NCI-H2107 treated with DMSO at 0.1 percent for 48 hours (cell line): ENCODE measurements at regions not wholly inside any gene's neighbourhood (a gene's known extent, or its start where the extent isn't known, plus 50 kb on each side); places are given as distances from the start of the nearest gene placed in this dataset.
A peak's percentile ranks its signal among the peaks of the same experiment; 100 is the strongest.
"Not testable (repeated sequence)": the region's sequence is repeated elsewhere in the genome, so short reads cannot be mapped to it uniquely, and the experiment has no call there.

Experiments used
- DNase-seq: peaks from one replicate; lab custom pipeline; 2025; ENCODE audit not compliant: unreplicated experiment; lab: John Stamatoyannopoulos, UW

GRCh38 chr6:27854421-27854820 lies 57.8 kb downstream of the OR2B2 start:
- DNase-seq, result no peak

- DNase-seq, result no peak
Measured at GRCh38 chr6:27851440-27851839, 60.8 kb downstream of the OR2B2 start.

- not testable (repeated sequence) for DNase-seq
Measured at GRCh38 chr6:27849001-27849400, 63.2 kb downstream of the OR2B2 start.

DNA sequence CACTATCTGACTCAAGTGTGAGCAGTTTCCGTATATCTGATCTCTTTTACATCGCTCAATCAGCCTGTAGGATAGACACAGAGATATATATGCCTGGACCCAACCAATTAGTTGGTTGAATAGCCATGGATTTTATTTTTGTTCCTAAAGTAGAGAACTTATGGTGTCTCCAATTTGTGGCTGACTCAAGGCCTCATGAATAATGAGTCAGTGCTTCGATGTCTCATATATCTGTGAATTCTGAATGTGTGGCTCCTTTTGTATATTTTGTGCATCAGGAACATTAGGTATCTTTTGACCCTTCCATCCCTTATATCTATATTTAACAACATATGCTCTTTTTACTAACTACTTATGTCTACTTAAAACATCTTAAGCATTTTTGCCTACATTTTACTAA lies 64.5 kb downstream of the OR2B2 start:
- DNase-seq, result no peak

DNA sequence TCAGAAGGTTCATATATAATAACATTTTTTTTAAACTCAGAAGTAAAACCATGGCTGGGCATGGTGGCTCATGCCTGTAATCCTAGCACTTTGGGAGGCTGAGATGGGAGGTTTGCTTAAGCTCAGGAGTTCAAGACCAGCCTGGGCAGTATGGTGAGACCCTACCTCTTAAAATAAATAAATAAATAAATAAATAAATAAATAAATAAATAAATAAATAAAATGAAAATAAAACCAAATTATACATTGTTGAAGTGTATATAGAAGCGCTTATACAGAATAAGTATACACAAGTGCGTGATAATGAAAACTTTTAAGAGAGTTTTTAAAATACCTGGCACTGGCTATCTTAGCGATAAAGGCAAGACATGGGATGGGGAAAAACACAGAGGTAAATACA lies 71.6 kb downstream of the OR2B2 start:
- DNase-seq, result no peak

DNA sequence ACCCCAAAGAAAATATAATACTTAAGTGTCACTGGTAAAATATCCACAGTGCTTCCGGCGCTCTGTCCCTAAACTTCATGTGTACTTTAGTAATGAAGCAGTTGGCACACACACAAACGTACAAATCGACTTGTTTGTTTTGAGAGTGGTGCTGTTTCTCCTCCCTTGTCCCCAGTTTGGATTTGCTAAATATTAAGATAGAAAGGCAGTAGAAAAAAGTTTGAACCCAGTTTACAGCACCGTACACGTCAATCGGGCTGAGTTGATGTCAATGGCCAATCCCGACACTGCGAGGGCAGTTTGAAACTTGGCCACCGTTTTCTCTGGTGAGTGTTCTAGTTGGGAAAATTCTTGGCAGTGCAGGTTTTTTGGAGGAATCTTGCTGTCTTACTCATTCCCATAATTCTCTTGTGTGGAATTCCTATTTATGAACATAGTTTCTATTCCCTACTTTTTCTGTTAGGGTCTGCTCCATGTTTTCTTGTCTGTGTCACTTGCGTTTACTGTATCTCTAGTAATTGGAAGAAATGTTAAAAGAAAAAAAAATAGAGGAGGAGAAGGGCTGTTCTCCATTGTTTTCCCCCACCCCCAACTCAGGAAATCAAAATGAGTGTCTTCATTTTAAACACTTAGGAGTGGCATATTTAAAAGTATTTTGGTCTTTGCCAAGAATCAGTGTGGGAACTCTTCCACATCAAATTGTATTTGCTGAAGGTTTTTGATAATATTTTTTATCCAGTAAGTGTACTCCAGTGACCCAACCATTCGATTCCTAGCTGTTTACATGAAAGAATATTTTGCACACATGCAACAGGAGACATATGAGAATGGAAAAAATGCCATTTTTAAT lies 72.3 kb downstream of the OR2B2 start:
- no peak for DNase-seq

DNA sequence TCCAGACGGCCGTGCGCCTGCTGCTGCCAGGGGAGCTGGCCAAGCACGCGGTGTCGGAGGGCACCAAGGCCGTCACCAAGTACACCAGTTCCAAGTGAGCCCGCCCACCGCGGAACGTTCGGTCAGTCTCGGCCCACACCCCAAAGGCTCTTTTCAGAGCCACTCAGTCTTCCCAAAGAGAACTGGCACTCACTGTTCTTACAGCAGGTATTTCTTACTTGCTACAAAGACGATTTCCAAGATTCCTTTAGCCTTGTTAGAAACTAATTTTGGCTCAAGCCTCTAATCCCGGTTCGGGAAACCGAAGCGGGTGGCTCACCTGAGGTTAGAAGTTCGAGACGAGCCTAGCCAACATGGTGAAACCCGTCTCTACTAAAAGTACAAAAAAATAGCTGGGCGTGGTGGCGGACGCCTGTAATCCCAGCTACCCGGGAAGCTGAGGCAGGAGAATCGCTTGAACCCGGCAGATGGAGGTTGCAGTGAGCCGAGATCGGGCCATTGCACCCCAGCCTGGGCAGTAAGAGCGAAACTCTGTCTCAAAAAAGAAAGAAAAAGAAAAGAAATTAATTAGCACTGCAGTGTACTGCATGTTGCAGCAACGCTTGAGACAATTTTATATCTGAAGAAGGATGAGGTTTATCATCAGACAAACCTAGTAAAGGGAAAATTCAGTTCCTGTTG lies 73.1 kb downstream of the OR2B2 start:
- DNase-seq, result no peak

GRCh38 chr6:27838058-27838944 lies 73.9 kb downstream of the OR2B2 start:
- DNase-seq, result peak; percentile 85

GRCh38 chr6:27837625-27838057 lies 74.6 kb downstream of the OR2B2 start:
- no peak for DNase-seq

DNA sequence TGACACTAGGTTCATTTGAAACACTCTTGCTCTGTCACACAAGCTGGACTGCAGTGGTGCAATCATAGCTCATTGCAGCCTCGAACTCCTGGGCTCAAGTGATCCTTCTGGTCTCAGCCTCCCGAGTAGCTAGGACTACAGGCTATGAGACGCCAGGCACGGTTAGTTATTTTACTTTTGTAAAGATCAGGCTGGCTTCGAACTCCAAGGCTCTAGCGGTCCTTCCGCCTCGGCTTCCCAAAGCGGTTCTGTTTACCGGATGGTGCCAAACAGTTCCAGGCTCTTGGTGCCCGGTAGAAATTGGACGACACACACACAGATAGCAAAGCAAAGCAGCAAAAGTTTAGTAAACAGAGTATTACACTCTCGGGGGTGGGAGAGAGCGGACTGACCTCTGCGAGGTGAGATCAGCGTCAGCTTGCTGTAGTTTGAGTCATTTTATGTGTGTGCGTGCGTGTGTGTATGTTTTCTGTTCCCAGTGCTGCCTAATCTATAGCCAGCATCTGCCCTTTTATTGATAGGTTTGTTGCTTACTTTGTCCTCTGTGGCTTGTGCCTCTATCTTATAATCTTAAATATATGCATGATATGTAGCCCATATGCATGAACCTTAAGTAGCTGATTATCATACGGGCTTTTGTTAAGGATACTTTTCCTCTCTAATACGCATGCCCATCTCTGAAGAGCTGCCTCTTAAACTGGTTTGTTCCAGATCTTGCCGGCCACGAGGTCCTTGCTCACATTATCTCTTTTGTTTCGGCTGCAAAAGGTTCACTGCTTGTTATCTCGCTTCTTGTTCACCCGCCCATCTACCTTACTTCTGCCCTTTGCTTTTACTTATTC lies 75.2 kb downstream of the OR2B2 start:
- DNase-seq, result peak; percentile 81

DNA sequence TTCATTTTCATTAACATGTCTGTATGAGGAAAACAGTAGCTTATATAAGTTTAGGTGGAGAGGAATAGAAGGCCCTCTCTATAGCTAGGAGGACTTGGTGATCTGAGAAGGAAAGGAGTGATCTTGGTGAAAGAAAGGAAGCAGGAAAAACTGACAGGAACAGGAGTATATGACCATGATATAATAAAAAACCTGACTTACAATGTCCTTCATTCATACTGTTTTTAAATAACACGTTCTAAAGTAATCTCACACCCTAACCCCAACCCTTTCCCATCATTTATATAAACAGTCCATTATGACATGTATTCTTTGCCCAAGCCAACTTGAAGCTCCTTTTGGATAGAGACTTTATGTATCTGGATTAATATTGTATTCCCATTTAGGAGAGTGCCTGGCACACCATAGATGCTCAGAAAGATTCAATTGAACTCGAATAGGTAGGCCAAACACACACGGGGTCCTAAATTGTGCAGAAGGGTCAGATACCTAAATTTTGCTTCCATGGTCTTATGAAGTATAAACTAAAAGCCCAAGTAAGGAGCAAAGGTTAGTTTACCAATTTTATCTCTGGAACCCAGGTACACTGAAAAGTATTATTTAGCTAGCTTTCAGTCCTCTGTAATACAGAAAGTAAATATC lies 75.9 kb downstream of the OR2B2 start:
- DNase-seq, result peak; percentile 43

DNA sequence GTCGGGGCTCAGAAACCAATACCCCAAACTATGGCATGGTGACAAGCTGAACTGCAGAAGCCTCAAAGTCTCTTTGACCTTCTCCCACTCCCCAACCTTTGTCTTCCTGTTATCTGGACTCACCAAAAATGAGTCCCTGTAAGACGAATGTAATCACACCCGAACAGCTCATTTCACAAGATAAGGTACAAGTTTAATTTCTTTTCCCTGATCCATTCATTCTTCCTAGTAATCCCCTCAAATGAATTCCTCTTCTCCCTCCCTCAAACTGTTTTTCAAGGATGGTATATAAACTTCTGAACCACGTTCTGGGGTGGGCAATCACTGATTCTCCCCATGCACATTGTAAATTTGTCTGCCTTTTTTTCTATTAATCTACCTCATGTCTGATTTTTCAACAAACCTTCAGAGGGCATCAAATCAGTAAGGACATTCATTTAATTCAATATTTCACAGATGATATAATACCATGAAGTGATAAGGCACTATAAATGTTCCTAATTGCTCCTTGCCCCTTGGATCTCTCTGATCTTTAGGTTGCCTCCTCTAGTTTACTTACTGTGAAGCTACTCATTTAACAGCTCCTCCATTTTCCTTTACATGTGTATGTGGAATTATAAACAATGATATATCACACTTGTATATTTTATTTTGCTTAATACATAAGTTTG lies 77.2 kb downstream of the OR2B2 start:
- no peak for DNase-seq

DNA sequence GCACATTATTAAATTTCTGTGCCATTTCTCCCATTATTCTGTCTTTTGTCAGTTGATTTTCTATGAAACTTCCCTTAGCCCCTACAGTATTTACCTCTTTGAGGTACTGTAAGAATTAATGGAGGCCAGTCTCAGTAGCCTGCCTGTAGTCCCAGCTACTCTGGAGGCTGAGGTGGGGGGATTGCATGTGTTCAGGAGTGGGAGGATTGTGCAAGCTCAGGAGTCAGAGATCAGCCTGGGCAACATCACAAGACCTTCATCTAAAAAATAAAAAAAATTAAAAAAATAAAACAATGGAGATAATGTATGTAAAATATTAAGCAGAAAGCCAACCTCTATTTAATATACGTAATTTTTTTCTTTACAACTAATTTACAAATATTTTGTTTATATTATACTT lies 77.8 kb downstream of the OR2B2 start:
- DNase-seq, result no peak

- DNase-seq, result peak; percentile 40
Measured at GRCh38 chr6:27831434-27832081, 80.6 kb downstream of the OR2B2 start.

GRCh38 chr6:27830600-27831433 lies 81.4 kb downstream of the OR2B2 start:
- DNase-seq, result not testable (repeated sequence)

GRCh38 chr6:27830212-27830599 lies 82.0 kb downstream of the OR2B2 start:
- no peak for DNase-seq

DNA sequence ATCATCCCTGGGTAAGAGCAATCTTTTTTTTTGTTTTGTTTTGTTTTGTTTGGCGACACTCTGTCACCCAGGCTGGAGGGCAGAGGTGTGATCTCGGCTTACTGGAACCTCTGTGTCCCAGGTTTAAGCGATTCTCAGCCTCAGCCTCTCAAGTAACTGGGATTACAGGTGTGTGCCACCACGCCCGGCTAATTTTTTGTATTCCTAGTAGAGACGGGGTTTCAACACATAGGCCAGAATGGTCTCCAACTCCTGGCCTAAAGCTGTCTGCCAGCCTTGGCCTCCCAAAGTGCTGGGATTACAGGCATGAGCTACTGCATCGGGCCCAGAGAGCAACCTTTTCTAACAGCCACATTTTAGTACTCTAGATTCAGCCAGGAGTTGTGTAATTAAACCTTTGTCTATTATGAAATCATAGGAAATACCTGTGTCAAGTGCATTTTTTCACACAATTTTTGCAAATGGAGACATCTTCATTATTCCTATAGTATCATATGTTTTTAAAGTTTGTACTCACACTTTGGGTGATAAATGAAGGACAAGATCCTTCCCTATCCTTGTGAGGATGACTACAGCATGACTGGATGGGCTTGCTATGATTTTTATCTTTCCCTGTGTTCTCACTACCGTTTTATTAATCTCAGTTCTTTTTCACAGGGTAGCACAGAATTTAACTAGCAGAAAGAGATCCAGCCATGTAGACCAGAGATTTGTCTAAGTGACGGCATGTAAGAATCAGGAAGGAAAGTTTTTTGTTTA lies 82.6 kb downstream of the OR2B2 start:
- DNase-seq, result no peak
